ENCODE measurements at regions not wholly inside any gene's neighbourhood (a gene's known extent, or its start where the extent isn't known, plus 50 kb on each side); places are given as distances from the start of the nearest gene placed in this dataset.

DNA sequence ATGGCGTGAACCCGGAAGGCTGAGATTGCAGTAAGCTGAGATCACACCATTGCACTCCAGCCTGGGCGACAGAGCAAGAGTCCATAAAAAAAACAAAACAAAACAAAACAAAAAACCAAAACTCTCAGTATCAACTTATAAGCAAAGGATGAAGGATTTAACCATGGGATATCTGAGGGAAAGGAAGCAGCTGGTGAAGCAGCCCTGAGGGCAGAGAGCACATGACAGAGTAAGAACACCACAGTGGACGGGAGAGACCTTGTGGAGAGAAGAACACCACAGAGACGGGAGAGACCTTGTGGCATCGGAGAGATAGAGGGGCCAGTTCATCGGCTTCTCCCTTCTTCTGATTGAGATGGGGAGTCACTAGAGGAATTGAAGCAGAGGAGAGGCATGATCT is 697.2 kb downstream of the HDGFL1 start:
- no peak for DNase-seq

GRCh38 chr6:23267651-23268050 is 698.3 kb downstream of the HDGFL1 start:
- no peak for DNase-seq

GRCh38 chr6:23268348-23268747 is 699.0 kb downstream of the HDGFL1 start:
- no peak for DNase-seq

DNA sequence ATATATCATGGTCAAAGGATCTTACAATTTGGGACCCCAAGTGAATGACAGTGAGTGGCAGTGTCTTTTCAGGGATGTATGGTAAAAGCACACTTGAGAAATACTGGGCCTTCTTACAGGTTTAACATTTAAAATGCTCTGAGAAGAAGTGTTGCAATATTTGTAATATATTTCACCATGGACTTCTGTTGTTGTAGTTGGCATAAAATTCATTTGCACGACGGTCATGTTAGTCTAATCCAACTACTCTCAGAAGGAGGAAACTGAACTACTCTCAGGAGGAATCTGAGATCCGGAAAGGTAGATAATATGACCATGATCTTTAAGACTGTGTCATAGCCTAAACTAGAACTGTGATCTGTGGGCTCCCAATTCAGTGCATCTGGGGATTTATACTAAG is 700.1 kb downstream of the HDGFL1 start:
- DNase-seq: no peak

GRCh38 chr6:23272536-23272935 is 703.2 kb downstream of the HDGFL1 start:
- no peak for DNase-seq

DNA sequence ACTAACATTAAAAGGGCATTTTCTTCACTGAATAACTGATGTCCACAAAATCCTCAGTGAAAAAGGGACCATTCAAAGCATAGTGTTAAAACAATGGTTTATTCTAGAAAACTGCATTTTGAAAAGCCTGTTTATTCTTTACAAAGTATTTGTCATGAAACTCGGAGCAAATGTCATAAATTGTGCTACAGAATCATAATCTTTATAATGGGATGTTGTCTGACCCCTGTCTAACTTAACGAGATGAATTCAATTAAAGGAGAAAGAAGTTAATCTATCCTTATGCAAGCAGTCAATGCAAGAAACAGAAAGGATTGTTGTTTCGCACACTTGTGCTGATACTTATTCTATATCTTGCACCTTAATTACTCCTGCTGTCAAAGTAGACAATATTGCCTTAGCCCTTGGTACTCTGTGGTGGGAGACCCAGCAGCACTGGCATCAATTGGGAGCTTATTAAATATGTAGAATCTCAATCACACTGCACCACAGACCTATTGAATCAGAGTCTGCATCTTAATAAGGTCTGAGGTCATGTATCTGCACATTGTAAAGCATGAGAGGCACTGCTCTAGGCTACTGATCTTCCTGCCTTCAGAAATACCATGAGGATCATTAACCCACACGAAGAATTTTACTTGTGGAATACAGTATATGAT is 708.3 kb downstream of the HDGFL1 start:
- DNase-seq: no peak

DNA sequence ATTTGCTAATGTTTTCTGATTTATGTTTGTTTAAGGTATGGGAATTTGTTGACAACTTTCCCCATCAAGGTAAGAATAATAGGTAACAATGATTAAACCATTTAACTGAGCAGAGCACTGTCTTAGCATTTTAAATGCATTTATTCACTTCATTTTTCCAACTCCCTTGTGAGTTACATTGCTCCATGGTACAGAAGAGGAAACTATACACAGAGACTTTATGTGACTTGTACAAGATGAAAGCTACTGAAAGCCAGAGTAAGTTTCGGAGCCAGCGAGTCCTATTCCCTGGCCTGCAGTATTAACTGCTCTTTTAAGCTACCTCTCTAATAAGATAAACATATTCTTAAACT is 708.8 kb downstream of the HDGFL1 start:
- no peak for DNase-seq

DNA sequence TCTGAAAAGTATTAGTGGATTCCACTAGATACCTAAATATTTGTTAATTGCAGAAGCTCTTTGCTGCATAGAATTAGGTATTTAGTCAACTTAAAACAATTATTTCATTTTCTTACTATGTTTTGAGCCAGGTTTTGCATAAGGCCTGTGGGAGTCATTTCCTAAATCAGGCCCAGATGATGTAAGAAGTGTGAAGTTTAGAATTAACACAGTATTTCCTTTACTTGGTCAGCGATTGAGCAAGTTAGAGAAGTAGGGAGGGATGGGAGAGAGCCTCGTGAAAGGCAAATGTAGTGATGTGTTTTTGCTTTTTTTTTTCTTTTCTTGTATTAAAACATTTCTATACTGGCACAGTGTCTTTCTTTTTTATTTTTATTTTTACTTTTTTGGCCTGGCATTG is 711.1 kb downstream of the HDGFL1 start:
- no peak for DNase-seq

DNA sequence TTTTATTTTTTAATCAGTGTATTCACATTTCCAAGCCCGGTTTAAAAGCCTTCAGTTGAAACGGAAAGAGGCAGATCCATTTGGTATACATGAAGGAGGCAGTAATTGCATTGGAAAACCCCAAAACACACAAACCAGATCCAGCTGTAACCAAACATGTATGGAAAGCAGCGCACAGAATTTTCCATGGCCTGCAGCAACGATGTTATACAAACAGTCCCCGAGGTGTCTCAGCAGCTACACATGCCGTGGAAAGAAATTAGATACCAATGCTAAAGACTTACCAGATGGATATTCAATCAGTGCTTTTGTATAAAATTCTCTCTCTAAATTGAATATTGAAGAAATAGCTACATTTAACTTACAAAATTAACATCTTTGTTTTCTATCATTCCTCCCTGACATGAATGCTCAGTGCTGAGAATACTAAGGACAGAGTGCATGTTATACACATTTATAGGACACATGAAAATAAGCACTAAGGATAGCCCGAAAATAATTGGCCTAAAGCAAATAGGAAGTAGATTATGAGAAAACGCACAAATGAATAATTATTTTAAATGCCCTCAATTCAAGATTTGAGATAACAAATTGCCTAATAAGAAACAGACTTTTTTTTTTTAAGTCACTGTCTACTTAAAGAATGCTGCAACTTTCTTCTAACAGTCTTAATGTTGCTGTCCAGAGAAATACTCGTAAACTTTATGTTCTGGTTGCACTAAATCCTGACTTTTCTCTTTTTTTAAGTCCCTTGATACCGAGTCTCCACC is 713.1 kb downstream of the HDGFL1 start:
- no peak for DNase-seq

DNA sequence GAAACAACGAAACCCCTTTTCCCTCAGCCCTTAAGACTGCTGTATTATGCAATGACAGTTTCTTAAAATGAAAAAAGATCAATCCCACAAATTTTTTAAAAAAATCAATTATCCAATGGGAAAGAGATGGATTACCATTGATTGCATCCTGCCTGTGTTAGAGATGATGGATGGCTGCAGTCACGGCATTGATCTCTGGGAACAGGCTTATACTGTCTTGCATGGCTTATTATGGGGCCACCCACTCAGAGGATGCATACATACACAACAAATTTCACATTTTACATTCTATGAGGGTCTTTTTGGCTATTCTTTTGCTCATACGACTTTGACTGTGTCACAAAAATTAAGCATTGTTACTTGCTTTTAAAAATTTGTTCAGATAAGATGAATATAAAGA is 724.3 kb downstream of the HDGFL1 start:
- DNase-seq: no peak

DNA sequence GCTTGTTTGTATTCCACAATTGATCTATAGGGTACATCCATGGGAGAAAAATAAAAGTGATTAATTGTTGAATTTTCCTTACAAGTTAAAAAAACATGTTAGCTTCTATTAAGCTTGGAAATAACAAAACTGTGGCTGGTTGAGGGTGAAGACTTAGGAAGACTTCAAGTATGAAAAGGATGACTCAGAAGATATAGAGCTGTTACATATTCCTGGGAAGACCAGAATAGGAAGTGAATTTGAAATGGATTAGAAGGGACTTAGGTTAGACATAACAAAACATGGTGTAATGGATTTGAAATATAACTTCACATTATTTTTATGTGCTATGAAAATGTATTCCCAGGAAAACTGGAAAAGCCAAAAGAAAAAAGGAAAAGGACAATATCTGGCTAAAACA is 732.2 kb downstream of the HDGFL1 start:
- no peak for DNase-seq

DNA sequence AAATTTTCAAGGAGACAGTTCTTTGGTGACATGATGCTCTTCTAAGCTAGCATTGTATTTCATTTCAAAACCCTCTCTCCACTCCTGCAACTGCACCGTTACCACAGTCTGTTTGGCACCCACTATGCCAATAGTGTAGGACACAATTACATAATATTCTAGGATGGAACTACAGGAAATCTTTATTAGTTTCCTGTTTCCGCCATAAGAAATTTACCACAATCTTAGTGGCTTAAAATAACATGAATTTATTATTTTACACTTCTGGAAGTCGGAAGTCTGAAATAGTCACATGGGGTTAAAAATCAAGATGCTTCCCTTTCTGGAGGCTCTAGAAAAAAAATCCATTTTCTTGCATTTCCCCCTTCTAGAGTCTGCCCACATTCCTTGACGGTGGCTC is 733.1 kb downstream of the HDGFL1 start:
- DNase-seq: no peak

- DNase-seq: no peak
Observed at GRCh38 chr6:23305325-23305943, 736.1 kb downstream of the HDGFL1 start.

DNA sequence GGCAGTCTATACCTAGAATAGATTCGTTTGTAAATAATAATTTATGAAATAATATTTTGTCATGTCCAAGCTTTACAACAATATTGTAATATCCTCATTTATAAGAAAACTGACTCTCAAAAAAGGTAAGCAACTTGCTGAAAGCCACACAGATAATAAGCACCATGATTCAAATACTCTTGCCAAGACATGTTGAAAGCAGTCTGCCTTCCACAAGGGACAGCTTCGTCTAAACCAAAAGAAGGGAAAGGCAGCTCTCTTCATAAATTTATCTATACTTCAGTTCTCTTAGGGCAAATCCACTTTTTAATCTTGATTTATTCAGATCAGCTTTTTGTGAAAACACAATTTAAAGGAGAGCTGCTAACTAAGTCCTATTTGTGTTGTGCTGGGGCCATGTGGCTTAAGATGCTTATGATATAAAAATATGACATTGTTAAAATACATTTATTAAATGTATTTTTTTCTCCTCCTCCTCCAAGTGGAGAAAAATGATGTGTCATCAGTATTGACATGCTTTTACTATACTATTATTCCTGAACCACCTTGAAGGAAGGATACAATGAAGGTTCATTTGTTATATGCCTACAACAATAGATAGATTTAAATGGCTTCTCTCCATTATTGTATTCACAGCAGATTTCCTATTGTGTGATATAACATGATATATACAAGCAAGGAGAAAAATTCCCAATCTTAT is 737.0 kb downstream of the HDGFL1 start:
- DNase-seq: no peak

DNA sequence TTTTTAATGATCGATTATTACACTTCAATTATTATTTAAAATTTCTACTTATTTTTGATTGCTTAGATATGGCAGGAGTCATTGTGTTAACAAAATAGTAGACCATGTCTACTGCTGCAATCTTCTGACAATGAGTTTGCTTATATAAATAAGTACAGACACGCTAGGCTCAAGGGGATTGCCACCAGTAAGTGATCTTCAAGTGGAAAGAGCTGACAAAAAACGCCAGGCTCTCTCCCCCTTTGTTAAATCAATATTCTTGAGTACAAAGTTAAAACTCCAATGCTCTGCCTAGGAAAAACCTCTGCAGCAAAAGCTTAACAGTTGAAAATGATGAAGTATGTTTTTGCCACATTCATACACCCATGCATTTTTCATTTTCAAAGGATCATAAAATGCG is 738.1 kb downstream of the HDGFL1 start:
- no peak for DNase-seq

DNA sequence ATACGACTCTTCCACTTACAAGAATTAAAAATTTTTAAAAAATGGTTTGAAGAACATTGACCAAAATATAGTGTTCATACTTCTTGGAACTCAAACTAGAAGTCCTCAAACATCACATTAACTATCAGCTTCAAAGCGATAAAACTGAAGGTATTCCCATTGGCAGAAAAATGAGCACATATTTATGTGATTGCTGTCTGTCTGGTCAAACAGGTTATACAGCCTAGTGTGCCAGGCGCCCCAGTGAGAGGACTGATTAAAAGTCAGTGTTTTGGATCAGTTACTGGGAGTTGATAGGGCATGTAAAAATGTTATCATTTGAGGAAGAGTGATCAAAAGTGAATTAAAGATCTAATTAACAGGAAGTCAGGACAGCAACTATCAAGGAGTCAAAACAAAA is 738.8 kb downstream of the HDGFL1 start:
- DNase-seq: no peak

GRCh38 chr6:23311211-23311610 is 741.8 kb downstream of the HDGFL1 start:
- no peak for DNase-seq

DNA sequence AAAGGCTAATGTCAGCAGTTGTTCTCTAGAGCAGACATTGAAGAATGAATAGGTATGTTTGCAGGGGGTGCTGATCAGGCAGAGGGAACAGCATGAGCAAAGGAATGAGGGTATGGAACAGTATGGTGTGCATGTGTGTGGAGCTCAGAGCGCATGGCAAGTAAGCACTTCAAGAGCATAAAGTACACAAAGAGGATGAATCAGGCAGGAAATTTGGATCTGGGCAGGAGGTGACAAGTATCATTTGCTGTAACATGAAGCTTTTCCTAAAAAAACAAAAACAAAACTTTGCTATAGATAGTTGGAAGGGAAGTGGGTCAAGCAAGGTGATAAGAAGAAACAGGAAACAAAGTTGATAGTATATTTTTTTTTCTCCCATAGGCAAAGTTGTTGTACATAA is 746.8 kb downstream of the HDGFL1 start:
- no peak for DNase-seq

DNA sequence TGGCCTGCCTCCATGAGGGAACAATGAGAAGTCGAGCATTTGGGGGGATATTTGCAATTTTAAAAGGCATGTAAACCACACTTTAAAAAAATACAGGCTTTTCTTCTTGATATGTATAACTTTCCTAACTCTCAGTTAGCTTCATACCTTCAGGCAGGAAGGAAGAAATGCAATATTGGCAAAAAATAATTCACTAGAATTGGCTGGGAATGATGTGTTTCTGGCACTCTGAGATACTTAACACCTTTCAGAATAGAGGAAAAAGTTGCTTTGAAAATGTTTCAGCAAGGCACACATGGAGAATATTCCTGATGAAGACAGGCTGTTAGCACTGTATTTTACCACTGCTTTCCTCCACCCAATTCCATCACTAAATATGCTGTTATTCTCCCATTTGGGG is 747.6 kb downstream of the HDGFL1 start:
- DNase-seq: no peak

DNA sequence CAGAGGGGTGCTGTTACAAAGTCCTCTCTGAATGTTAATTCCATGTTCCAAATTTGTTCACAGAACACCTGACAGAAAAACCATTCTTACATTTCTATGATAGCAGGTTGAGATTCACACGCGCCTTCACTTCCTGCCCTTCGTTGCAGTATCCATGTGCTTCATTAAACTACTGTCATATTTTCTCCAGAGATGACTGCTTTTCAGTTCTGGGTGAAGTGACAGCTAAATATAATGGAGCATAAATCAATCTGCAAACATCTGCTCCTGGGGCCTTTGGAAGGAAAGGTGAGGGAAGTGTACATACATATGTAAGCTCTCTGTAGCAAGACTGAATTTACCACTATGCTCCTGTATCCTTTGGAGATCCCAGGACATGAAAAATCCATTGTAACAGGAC is 750.2 kb downstream of the HDGFL1 start:
- DNase-seq: no peak

DNA sequence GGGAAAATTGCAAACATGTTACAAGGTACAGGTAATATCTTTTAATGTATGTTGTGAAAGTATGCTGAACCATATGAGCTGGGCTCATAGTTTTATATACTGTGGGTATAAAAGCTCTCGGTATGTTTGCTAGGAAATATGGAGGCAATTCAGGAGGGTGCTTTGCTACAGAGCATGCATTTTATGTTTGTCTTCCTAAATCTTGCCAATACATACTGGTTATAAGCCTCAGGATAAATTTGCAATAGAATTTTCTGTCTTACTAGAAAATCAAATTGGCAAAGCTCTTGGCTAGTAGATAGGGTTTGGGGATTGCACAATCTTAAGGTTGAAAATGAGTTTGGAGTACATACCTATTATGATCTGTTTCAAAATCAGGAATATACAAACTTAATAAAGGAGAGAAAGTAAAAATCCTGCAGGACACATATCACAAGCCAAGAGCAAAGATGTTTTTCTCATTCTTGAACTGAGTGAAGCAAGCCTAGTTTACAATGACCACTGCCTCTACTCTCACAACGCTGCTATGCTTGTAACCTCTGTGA is 751.2 kb downstream of the HDGFL1 start:
- DNase-seq: no peak

- no peak for DNase-seq
Observed at GRCh38 chr6:23323897-23324296, 754.5 kb downstream of the HDGFL1 start.

- no peak for DNase-seq
Observed at GRCh38 chr6:23325065-23325464, 755.7 kb downstream of the HDGFL1 start.

DNA sequence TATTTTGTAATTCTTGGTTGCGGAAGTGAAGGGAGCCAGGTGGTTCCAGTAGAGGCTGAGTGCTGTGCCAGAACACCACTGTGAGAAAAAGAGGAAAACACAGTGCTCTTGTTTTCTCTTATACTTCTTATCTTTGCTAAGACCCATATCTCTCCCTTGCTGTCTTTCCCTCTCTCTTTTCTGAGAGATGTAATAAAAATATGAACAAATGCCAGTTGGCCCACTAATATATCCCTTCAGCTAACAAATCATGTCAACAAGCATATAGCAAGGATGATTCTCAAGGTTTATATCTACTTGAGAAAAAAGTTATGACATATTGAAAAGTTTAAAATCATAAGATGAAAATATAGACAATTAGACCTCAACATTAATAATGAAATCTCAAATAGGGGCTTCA is 758.3 kb downstream of the HDGFL1 start:
- DNase-seq: no peak
